ENCODE measurements at regions not wholly inside any gene's neighbourhood (a gene's known extent, or its start where the extent isn't known, plus 50 kb on each side); places are given as distances from the start of the nearest gene placed in this dataset.

DNA sequence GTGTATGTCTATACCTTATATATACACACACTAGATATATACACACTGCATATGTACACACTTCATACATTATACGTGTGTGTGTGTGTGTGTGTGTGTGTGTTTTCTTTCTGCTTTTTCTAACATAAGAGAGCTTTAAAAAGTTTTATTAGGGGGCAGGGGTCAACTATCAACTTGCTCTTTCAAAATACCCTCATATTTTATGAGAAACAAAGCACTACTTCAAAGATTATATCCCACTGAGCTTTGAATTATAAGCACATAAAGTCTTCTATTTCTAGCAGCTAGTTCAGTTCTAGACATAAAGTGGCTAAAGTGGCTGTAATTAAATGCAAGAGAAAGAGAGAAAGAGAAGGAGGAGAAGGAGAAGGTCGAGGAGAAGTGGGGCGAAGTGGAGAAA, 1361.3 kb downstream of the ZPLD1 start:
- TF ChIP-seq, protein P1, sequence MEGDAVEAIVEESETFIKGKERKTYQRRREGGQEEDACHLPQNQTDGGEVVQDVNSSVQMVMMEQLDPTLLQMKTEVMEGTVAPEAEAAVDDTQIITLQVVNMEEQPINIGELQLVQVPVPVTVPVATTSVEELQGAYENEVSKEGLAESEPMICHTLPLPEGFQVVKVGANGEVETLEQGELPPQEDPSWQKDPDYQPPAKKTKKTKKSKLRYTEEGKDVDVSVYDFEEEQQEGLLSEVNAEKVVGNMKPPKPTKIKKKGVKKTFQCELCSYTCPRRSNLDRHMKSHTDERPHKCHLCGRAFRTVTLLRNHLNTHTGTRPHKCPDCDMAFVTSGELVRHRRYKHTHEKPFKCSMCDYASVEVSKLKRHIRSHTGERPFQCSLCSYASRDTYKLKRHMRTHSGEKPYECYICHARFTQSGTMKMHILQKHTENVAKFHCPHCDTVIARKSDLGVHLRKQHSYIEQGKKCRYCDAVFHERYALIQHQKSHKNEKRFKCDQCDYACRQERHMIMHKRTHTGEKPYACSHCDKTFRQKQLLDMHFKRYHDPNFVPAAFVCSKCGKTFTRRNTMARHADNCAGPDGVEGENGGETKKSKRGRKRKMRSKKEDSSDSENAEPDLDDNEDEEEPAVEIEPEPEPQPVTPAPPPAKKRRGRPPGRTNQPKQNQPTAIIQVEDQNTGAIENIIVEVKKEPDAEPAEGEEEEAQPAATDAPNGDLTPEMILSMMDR (IDR thresholded peaks at IDR 0.05; ENCODE audit: insufficient read depth, low read length): no peak
- TF ChIP-seq, protein P2, sequence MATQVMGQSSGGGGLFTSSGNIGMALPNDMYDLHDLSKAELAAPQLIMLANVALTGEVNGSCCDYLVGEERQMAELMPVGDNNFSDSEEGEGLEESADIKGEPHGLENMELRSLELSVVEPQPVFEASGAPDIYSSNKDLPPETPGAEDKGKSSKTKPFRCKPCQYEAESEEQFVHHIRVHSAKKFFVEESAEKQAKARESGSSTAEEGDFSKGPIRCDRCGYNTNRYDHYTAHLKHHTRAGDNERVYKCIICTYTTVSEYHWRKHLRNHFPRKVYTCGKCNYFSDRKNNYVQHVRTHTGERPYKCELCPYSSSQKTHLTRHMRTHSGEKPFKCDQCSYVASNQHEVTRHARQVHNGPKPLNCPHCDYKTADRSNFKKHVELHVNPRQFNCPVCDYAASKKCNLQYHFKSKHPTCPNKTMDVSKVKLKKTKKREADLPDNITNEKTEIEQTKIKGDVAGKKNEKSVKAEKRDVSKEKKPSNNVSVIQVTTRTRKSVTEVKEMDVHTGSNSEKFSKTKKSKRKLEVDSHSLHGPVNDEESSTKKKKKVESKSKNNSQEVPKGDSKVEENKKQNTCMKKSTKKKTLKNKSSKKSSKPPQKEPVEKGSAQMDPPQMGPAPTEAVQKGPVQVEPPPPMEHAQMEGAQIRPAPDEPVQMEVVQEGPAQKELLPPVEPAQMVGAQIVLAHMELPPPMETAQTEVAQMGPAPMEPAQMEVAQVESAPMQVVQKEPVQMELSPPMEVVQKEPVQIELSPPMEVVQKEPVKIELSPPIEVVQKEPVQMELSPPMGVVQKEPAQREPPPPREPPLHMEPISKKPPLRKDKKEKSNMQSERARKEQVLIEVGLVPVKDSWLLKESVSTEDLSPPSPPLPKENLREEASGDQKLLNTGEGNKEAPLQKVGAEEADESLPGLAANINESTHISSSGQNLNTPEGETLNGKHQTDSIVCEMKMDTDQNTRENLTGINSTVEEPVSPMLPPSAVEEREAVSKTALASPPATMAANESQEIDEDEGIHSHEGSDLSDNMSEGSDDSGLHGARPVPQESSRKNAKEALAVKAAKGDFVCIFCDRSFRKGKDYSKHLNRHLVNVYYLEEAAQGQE (IDR thresholded peaks at IDR 0.05; ENCODE audit: insufficient replicate concordance, low read depth): no peak
- TF ChIP-seq GABPA (IDR thresholded peaks at IDR 0.05; ENCODE audit: low read depth): no peak
- no peak for TF ChIP-seq POLR2AphosphoS5 (IDR thresholded peaks at IDR 0.05; ENCODE audit: low read depth)
- TF ChIP-seq SPI1 (IDR thresholded peaks at IDR 0.05; ENCODE audit: borderline replicate concordance, low read depth): no peak
- DNase-seq (ENCODE audit: low read depth in 1 of 2, low spot score in 1 of 2): no peak
- H3K27me3 ChIP-seq (ENCODE audit: insufficient read depth, poor library complexity, severe bottlenecking): no peaks in the 10 kb centered on the region
- H3K27ac ChIP-seq (replicated peaks): no peak overlapping the region
- no peak overlapping the region for H3K4me3 ChIP-seq (replicated peaks; ENCODE audit: insufficient read depth, low read length)

DNA sequence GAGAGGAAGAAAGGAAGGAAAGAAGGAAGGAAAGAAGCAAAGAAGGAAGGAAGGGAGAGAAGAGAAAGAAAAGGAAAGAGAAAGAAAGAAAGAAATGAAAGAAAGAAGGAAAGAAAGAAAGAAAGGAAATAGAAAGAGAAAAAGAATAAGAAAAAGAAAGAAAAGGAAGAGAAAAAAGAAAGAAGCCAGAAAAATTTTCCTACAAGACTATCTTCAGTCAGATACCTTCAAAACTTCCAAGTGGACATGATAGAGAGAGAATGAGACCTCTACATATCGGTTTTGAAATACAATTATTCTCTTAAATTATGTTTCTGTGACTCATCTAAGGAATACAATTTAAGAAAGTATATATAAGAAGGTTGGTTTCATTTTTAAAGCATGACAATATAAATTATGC, 1369.0 kb downstream of the ZPLD1 start:
- no peak overlapping the region for H3K4me3 ChIP-seq (replicated peaks; ENCODE audit: insufficient read depth, low read length)
- DNase-seq (ENCODE audit: low read depth in 1 of 2, low spot score in 1 of 2): no peak
- no peak overlapping the region for H3K27ac ChIP-seq (replicated peaks)
- TF ChIP-seq, protein P2 (IDR thresholded peaks at IDR 0.05; ENCODE audit: insufficient replicate concordance, low read depth): no peak
- TF ChIP-seq POLR2AphosphoS5 (IDR thresholded peaks at IDR 0.05; ENCODE audit: low read depth): no peak
- TF ChIP-seq, protein P1 (IDR thresholded peaks at IDR 0.05; ENCODE audit: insufficient read depth, low read length): no peak
- no peak for TF ChIP-seq SPI1 (IDR thresholded peaks at IDR 0.05; ENCODE audit: borderline replicate concordance, low read depth)
- no peak for TF ChIP-seq GABPA (IDR thresholded peaks at IDR 0.05; ENCODE audit: low read depth)
- H3K27me3 ChIP-seq (ENCODE audit: insufficient read depth, poor library complexity, severe bottlenecking): no peaks in the 10 kb centered on the region

- no peak for DNase-seq (ENCODE audit: low read depth in 1 of 2, low spot score in 1 of 2)
- no peak overlapping the region for H3K27ac ChIP-seq (replicated peaks)
- TF ChIP-seq SPI1 (IDR thresholded peaks at IDR 0.05; ENCODE audit: borderline replicate concordance, low read depth): no peak
- no peak for TF ChIP-seq POLR2AphosphoS5 (IDR thresholded peaks at IDR 0.05; ENCODE audit: low read depth)
- no peak for TF ChIP-seq GABPA (IDR thresholded peaks at IDR 0.05; ENCODE audit: low read depth)
- TF ChIP-seq, protein P1 (IDR thresholded peaks at IDR 0.05; ENCODE audit: insufficient read depth, low read length): no peak
- TF ChIP-seq, protein P2 (IDR thresholded peaks at IDR 0.05; ENCODE audit: insufficient replicate concordance, low read depth): no peak
- no peaks in the 10 kb centered on the region for H3K27me3 ChIP-seq (ENCODE audit: insufficient read depth, poor library complexity, severe bottlenecking)
- H3K4me3 ChIP-seq (replicated peaks; ENCODE audit: insufficient read depth, low read length): no peak overlapping the region
Measured at GRCh38 chr3:103810167-103810566, 1375.4 kb downstream of the ZPLD1 start.

All from HL-60 (cell line).